HEK293 (cell line): ENCODE measurements at regions not wholly inside any gene's neighbourhood (a gene's known extent, or its start where the extent isn't known, plus 50 kb on each side); places are given as distances from the start of the nearest gene placed in this dataset.

ENCODE experiments used
- CTCF ChIA-PET: fragments of 350-600 bp; formaldehyde crosslinking; extraction: SDS; loops from one replicate; lab custom pipeline; 2021; ENCODE audit warnings: antibody characterized with exemption; lab: Yijun Ruan, JAX
- POLR2A ChIA-PET: fragments of 300-600 bp; formaldehyde crosslinking; extraction: SDS; loops from one replicate; lab custom pipeline; 2020; ENCODE audit warnings: antibody characterized with exemption, inconsistent platforms; lab: Yijun Ruan, JAX
- H3K27ac ChIP-seq: fragments of 200-500 bp; sonication (Bioruptor generic); 2 replicates; pipeline ENCODE4 v1.5.1; 2014; ENCODE audit warnings: low read depth, low read length, control low read depth, inconsistent platforms; ENCODE audit errors: extremely low read depth
- H3K36me3 ChIP-seq, 2 experiments: fragments of 200-500 bp in 1 of 2; sonication (Bioruptor generic) in 1 of 2; 1 replicate in 1 of 2; 2 replicates in 1 of 2; pipeline ENCODE4 v1.5.1; 2014 to 2017; ENCODE audit warnings: inconsistent platforms in 2 of 2, low read length in 2 of 2; ENCODE audit not compliant: control insufficient read depth in 2 of 2, insufficient read depth in 1 of 2
- H3K4me1 ChIP-seq: fragments of 200-500 bp; sonication (Bioruptor generic); 2 replicates; pipeline ENCODE4 v1.5.1; 2014; ENCODE audit warnings: mild to moderate bottlenecking, low read length, inconsistent platforms; ENCODE audit not compliant: control insufficient read depth, insufficient read depth
- H3K4me3 ChIP-seq: 2 replicates; pipeline ENCODE4 v1.5.1; 2011; ENCODE audit warnings: low read depth, mild to moderate bottlenecking, control low read depth, low read length, moderate library complexity
- H3K9me3 ChIP-seq: fragments of 200-500 bp; sonication (Bioruptor generic); 2 replicates; pipeline ENCODE4 v1.5.1; 2014; ENCODE audit warnings: low read depth, low read length, inconsistent platforms; ENCODE audit not compliant: control insufficient read depth, insufficient read depth
- IKZF3 ChIP-seq: fragments of 450-650 bp; IDR thresholded peaks from 2 replicates; pipeline ENCODE4 v1.5.0; 2018; ENCODE audit warnings: missing biosample characterization, mild to moderate bottlenecking, missing genetic modification characterization, moderate library complexity
- REPIN1 ChIP-seq: fragments of 450-650 bp; formaldehyde crosslinking; IDR thresholded peaks from 2 replicates; pipeline ENCODE4 v1.5.1; 2017; ENCODE audit warnings: missing biosample characterization, missing genetic modification characterization, low read depth
- SALL2 ChIP-seq: fragments of 450-650 bp; formaldehyde crosslinking; IDR thresholded peaks from 2 replicates; pipeline ENCODE4 v1.5.0; 2017; ENCODE audit warnings: missing biosample characterization, mild to moderate bottlenecking, missing genetic modification characterization, borderline replicate concordance
- SCRT2 ChIP-seq: fragments of 450-650 bp; formaldehyde crosslinking; IDR thresholded peaks from 2 replicates; pipeline ENCODE4 v1.5.1; 2016; ENCODE audit warnings: missing biosample characterization, missing genetic modification characterization
- SETDB1 ChIP-seq: IDR thresholded peaks from one replicate; pipeline ENCODE4 v1.6.1; 2017; ENCODE audit warnings: mild to moderate bottlenecking, low read length, moderate library complexity, mixed read lengths; ENCODE audit not compliant: insufficient read length
- ZBTB17 ChIP-seq: fragments of 450-650 bp; formaldehyde crosslinking; IDR thresholded peaks from 2 replicates; pipeline ENCODE4 v1.5.1; 2016; ENCODE audit warnings: missing biosample characterization, missing genetic modification characterization
- ZBTB48 ChIP-seq: fragments of 450-650 bp; formaldehyde crosslinking; IDR thresholded peaks from 2 replicates; pipeline ENCODE4 v1.5.1; 2016; ENCODE audit warnings: missing biosample characterization, missing genetic modification characterization
- ZEB2 ChIP-seq: fragments of 450-650 bp; formaldehyde crosslinking; IDR thresholded peaks from 2 replicates; pipeline ENCODE4 v1.5.1; 2016; ENCODE audit warnings: missing biosample characterization, missing genetic modification characterization
- ZNF148 ChIP-seq: fragments of 450-650 bp; formaldehyde crosslinking; IDR thresholded peaks from 2 replicates; pipeline ENCODE4 v1.5.0; 2017; ENCODE audit warnings: missing biosample characterization, missing genetic modification characterization, borderline replicate concordance
- ZNF248 ChIP-seq: fragments of 450-650 bp; formaldehyde crosslinking; IDR thresholded peaks from 2 replicates; pipeline ENCODE4 v1.5.1; 2017; ENCODE audit warnings: missing biosample characterization, missing genetic modification characterization
- ZNF335 ChIP-seq: fragments of 450-650 bp; formaldehyde crosslinking; conservative IDR thresholded peaks from 2 replicates; pipeline ENCODE4 v1.5.1; 2016; ENCODE audit warnings: missing biosample characterization, missing genetic modification characterization
- ZNF366 ChIP-seq: fragments of 450-650 bp; formaldehyde crosslinking; conservative IDR thresholded peaks from 2 replicates; pipeline ENCODE4 v1.5.1; 2016; ENCODE audit warnings: missing biosample characterization, missing genetic modification characterization
- ZNF529 ChIP-seq: fragments of 450-650 bp; formaldehyde crosslinking; IDR thresholded peaks from 2 replicates; pipeline ENCODE4 v1.5.1; 2017; ENCODE audit warnings: missing genetic modification characterization, missing biosample characterization; ENCODE audit not compliant: insufficient replicate concordance
- ZNF560 ChIP-seq: fragments of 450-650 bp; formaldehyde crosslinking; IDR thresholded peaks from 2 replicates; pipeline ENCODE4 v1.5.1; 2017; ENCODE audit warnings: missing biosample characterization, missing genetic modification characterization, borderline replicate concordance
- ZNF600 ChIP-seq: fragments of 450-650 bp; formaldehyde crosslinking; IDR thresholded peaks from 2 replicates; pipeline ENCODE4 v1.5.1; 2016; ENCODE audit warnings: missing biosample characterization, missing genetic modification characterization
- ZNF621 ChIP-seq: fragments of 450-650 bp; formaldehyde crosslinking; IDR thresholded peaks from 2 replicates; pipeline ENCODE4 v1.5.1; 2017; ENCODE audit warnings: missing biosample characterization, missing genetic modification characterization
- ZNF626 ChIP-seq: fragments of 450-650 bp; sonication (Bioruptor Pico); formaldehyde crosslinking; IDR thresholded peaks from 2 replicates; pipeline ENCODE4 v1.5.1; 2018; ENCODE audit warnings: missing biosample characterization, missing genetic modification characterization, inconsistent platforms
- ZNF629 ChIP-seq: fragments of 450-650 bp; formaldehyde crosslinking; IDR thresholded peaks from 2 replicates; pipeline ENCODE4 v1.5.1; 2017; ENCODE audit warnings: missing biosample characterization, missing genetic modification characterization
- ZNF660 ChIP-seq: fragments of 450-650 bp; IDR thresholded peaks from 2 replicates; pipeline ENCODE4 v1.5.1; 2018; ENCODE audit warnings: missing biosample characterization, mild to moderate bottlenecking, missing genetic modification characterization
- ZNF76 ChIP-seq: fragments of 450-650 bp; formaldehyde crosslinking; IDR thresholded peaks from 2 replicates; pipeline ENCODE4; 2016; ENCODE audit warnings: low read depth, missing biosample characterization, missing genetic modification characterization, borderline replicate concordance
- ZNF791 ChIP-seq: fragments of 450-650 bp; formaldehyde crosslinking; IDR thresholded peaks from 2 replicates; pipeline ENCODE4 v1.5.1; 2016; ENCODE audit warnings: missing biosample characterization, missing genetic modification characterization
- ZSCAN30 ChIP-seq: fragments of 450-650 bp; IDR thresholded peaks from 2 replicates; pipeline ENCODE4 v1.5.1; 2018; ENCODE audit warnings: missing biosample characterization, mild to moderate bottlenecking, missing genetic modification characterization, moderate library complexity

DNA sequence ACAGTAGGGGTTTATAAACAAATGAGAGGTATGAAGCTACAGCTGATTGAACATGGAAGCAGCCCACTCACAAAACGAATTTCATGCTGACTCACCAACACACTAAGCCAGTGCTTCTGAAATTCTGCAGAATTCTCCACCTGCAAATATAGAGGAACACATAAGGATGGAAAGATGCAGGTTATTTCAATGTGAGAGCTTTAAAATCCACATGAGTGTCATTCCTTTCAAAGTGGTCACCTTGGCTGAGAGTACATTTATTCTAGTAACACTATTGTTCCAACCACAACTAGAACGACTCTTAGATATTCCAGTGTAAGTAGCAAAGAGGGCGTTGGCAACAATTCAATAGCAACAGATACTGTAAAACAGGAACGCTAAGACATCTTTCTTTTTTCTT is 189.9 kb upstream of the TSC22D2 start:
- peak; percentile 46; the same call in 1 of the 2 replicates for TF ChIP-seq ZNF366 (tag by site-specific recombination)
- no peak for TF ChIP-seq ZSCAN30 (tag by site-specific recombination)
- no peaks in the 10 kb centered on the region for H3K36me3 ChIP-seq
- H3K4me1 ChIP-seq, result no peaks in the 10 kb centered on the region; the same call in none of the 2 replicates
- H3K9me3 ChIP-seq, result no peaks in the 10 kb centered on the region
- no peak overlapping the region for H3K27ac ChIP-seq
- H3K4me3 ChIP-seq, result no peak overlapping the region
- ChIA-PET POLR2A (no interaction called here), CTCF (interaction anchor here (0.6 to 3.6 kb wide), 4 partner anchors 22 to 281 kb away, joined by 3 to 16 read pairs (median 4); no protein-coding TSS in a partner anchor)

GRCh38 chr3:150217691-150218090 is 190.4 kb upstream of the TSC22D2 start:
- H3K4me3 ChIP-seq, result no peak overlapping the region
- no peaks in the 10 kb centered on the region for H3K9me3 ChIP-seq
- ChIA-PET POLR2A (no interaction called here), CTCF (interaction anchor here (0.6 to 3.6 kb wide), 6 partner anchors 9 to 334 kb away, joined by 3 to 16 read pairs (median 6); no protein-coding TSS in a partner anchor)
- TF ChIP-seq REPIN1 (tag by site-specific recombination), result no peak
- TF ChIP-seq ZNF791 (tag by site-specific recombination), result no peak
- TF ChIP-seq SETDB1, result peak; percentile 37
- TF ChIP-seq ZNF529 (tag by site-specific recombination), result no peak
- no peaks in the 10 kb centered on the region for H3K36me3 ChIP-seq
- no peak overlapping the region for H3K27ac ChIP-seq
- H3K4me1 ChIP-seq, result no peaks in the 10 kb centered on the region; the same call in none of the 2 replicates

- no peak overlapping the region for H3K4me3 ChIP-seq
- no peaks in the 10 kb centered on the region for H3K9me3 ChIP-seq
- H3K27ac ChIP-seq, result no peak overlapping the region; the same call in 1 of the 2 replicates
- POLR2A ChIA-PET, result interaction anchor here (0.9 kb wide), 1 partner anchor 245 kb away, joined by 3 read pairs; no protein-coding TSS in a partner anchor
- H3K36me3 ChIP-seq, result no peaks in the 10 kb centered on the region
- CTCF ChIA-PET, result interaction anchor here (0.7 to 3.6 kb wide), 10 partner anchors 8 to 334 kb away, joined by 3 to 16 read pairs (median 3); no protein-coding TSS in a partner anchor
- no peaks in the 10 kb centered on the region; the same call in none of the 2 replicates for H3K4me1 ChIP-seq
- no peak for TF ChIP-seq SALL2
- no peak for TF ChIP-seq ZNF148 (tag by site-specific recombination)
These were observed 191.1 kb upstream of the TSC22D2 start for GRCh38 chr3:150216866-150217600.

- Histone ChIP-seq H3K4me1 (no peaks in the 10 kb centered on the region; the same call in 1 of the 2 replicates), H3K27ac (peak overlapping the region; percentile 37; the same call in 1 of the 2 replicates), H3K9me3 (no peaks in the 10 kb centered on the region), H3K36me3 (no peaks in the 10 kb centered on the region), H3K4me3 (peak overlapping the region; percentile 14; the same call in 1 of the 2 replicates)
- ChIA-PET POLR2A (interaction anchor here (0.7 to 0.9 kb wide), 2 partner anchors 67 to 244 kb away, joined by 3 to 4 read pairs; no protein-coding TSS in a partner anchor), CTCF (interaction anchor here (0.6 to 3.6 kb wide), 12 partner anchors 9 to 279 kb away, joined by 3 to 16 read pairs (median 3); no protein-coding TSS in a partner anchor)
- TF ChIP-seq ZNF76 (tag by site-specific recombination) (0 out of 2 replicates have a peak, but pooled peaks have one; percentile 18), ZBTB48 (tag by site-specific recombination) (peak; percentile 74), ZEB2 (tag by site-specific recombination) (peak; percentile 57; the same call in 1 of the 2 replicates), ZNF660 (tag by site-specific recombination) (0 out of 2 replicates have a peak, but pooled peaks have one; percentile 28), ZNF626 (tag by site-specific recombination) (no peak), ZNF335 (peak; percentile 54), SCRT2 (tag by site-specific recombination) (peak; percentile 49), IKZF3 (tag by site-specific recombination) (0 out of 2 replicates have a peak, but pooled peaks have one; percentile 32), ZNF621 (no peak), ZNF248 (tag by site-specific recombination) (no peak), ZNF560 (tag by site-specific recombination) (no peak), ZBTB17 (tag by site-specific recombination) (peak; percentile 58), ZNF629 (tag by site-specific recombination) (0 out of 2 replicates have a peak, but pooled peaks have one; percentile 17), ZNF600 (tag by site-specific recombination) (0 out of 2 replicates have a peak, but pooled peaks have one; percentile 34), ZNF366 (tag by site-specific recombination) (peak; percentile 69; the same call in 1 of the 2 replicates)
These were observed 191.9 kb upstream of the TSC22D2 start for GRCh38 chr3:150216041-150216811.
